NB4 (cell line): ENCODE measurements at regions not wholly inside any gene's neighbourhood (a gene's known extent, or its start where the extent isn't known, plus 50 kb on each side); places are given as distances from the start of the nearest gene placed in this dataset.

Source experiments
- CTCF ChIP-seq: IDR thresholded peaks from one replicate; pipeline ENCODE4 v1.5.1; 2012; ENCODE audit warnings: low read depth, low read length
- MYC ChIP-seq: IDR thresholded peaks from 2 replicates; pipeline ENCODE4 v1.6.1; 2011; ENCODE audit warnings: low read depth, low read length
- POLR2A ChIP-seq: IDR thresholded peaks from 2 replicates; pipeline ENCODE4 v1.6.1; 2011; ENCODE audit warnings: mild to moderate bottlenecking; ENCODE audit not compliant: insufficient read length; ENCODE audit errors: extremely low read depth

- TF ChIP-seq POLR2A (no peak), CTCF (no peak), MYC (no peak)
These were observed 63.0 kb upstream of the ADAMTSL1 start for GRCh38 chr9:18410983-18411382.
